IPS-NIHi7 (cell line): ENCODE measurements at regions not wholly inside any gene's neighbourhood (a gene's known extent, or its start where the extent isn't known, plus 50 kb on each side); places are given as distances from the start of the nearest gene placed in this dataset.
A peak's percentile ranks its signal among the peaks of the same experiment; 100 is the strongest.

Experiments
- DNase-seq: peaks from one replicate; pipeline ENCODE4 v3.0.0; 2012; ENCODE audit warnings: mixed read lengths; ENCODE audit errors: extremely low spot score

GRCh38 chrX:110858565-110858964, 62.9 kb upstream of the CHRDL1 start:
- no peak for DNase-seq

- DNase-seq: peak; percentile 73
These were observed 58.0 kb upstream of the CHRDL1 start for GRCh38 chrX:110853610-110854009.

GRCh38 chrX:110852180-110852579, 56.6 kb upstream of the CHRDL1 start:
- DNase-seq: peak; percentile 53

GRCh38 chrX:110851780-110852179, 56.2 kb upstream of the CHRDL1 start:
- DNase-seq: peak; percentile 24

DNA sequence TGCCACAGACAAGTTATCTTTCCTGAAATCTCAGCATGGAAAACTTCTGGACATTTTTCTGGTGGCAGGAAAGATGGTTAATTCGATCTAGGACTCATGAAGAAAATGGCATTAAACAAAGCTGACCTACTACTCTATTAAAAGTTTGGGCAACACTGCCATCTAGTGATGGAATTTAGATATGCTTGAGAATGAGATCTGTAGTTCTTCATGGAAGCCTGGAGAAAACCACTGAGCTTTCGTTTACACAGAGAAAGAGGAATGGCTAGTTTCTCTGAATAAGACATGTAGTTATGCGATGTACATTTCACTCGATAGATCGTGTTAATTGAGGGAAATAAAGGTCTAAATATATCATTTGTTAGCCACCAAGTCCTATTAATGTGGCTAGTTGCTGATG, 51.7 kb upstream of the CHRDL1 start:
- DNase-seq: peak; percentile 64

- DNase-seq: no peak
These were observed 50.5 kb upstream of the CHRDL1 start for GRCh38 chrX:110846071-110846470.
